Fibroblast of lung (primary cell): ENCODE measurements at regions not wholly inside any gene's neighbourhood (a gene's known extent, or its start where the extent isn't known, plus 50 kb on each side); places are given as distances from the start of the nearest gene placed in this dataset.

Experiments
- CTCF ChIP-seq, 2 donors: IDR thresholded peaks in 1 of 2; conservative IDR thresholded peaks in 1 of 2; 1 replicate in 1 of 2; 2 replicates in 1 of 2; pipeline ENCODE4 v1.5.1; 2011 to 2012; ENCODE audit warnings: low read length in 2 of 2, control low read depth in 1 of 2, inconsistent platforms in 1 of 2, low read depth in 1 of 2, mild to moderate bottlenecking in 1 of 2
- EZH2 ChIP-seq: IDR thresholded peaks from 2 replicates; pipeline ENCODE4 v1.5.1; 2012; ENCODE audit warnings: low read length, control low read depth, mild to moderate bottlenecking; ENCODE audit errors: missing control alignments

- TF ChIP-seq CTCF (conservative IDR thresholded peaks at IDR 0.05 in 1 of 2, IDR thresholded peaks at IDR 0.05 in 1 of 2; ENCODE audit: low read depth in 1 of 2, low read length in 2 of 2) = no peak
- no peak for TF ChIP-seq EZH2
Measured at GRCh38 chr21:38952890-38953289, 147.2 kb downstream of the ETS2 start.
